ENCODE measurements at regions not wholly inside any gene's neighbourhood (a gene's known extent, or its start where the extent isn't known, plus 50 kb on each side); places are given as distances from the start of the nearest gene placed in this dataset.

DNA sequence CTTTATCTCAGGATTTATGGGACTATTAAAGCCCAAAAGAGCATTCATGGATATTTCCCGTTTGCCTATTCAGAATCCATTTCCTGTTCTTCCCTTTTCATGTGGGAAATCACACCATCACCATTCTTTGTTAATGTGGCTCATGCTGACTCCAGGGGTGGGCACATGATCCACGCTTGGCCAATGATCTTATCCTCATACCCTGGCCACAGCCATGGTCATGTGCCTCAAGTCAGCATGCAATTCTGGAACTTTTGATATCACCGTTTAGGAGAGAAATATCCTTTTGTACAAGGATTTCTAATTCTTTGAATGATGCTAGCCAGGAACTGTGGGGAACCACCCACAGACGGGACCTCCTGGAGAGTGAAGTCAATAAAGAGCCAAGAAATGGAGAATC is 272.2 kb downstream of the PRELID2 start:
- TF ChIP-seq EZH2 (IDR thresholded peaks at IDR 0.05; ENCODE audit: insufficient read depth, poor library complexity, severe bottlenecking) (no peak), EZH2phosphoT487 (IDR thresholded peaks at IDR 0.05; ENCODE audit: insufficient read depth, low read depth) (no peak)
